HepG2 (cell line): ENCODE measurements at regions not wholly inside any gene's neighbourhood (a gene's known extent, or its start where the extent isn't known, plus 50 kb on each side); places are given as distances from the start of the nearest gene placed in this dataset.

ENCODE experiments used
- ATAC-seq: fragments of 200-7000 bp; cut with Tn5 transposase; 3 replicates; pipeline ENCODE4 v1.9.1; 2020; ENCODE audit warnings: mild to moderate bottlenecking, moderate library complexity
- BruUV-seq: library from RNA; stranded (reverse); fragments of 400-500 nt; replicated peaks from 2 replicates; lab custom pipeline; 2021; lab: Mats Ljungman, UMichigan
- CTCF ChIA-PET: fragments of 300-600 bp; formaldehyde crosslinking; extraction: SDS; loops from one replicate; lab custom pipeline; 2021; ENCODE audit warnings: low total read pairs, inconsistent platforms, low intra/inter-chr PET ratio; lab: Yijun Ruan, JAX
- POLR2A ChIA-PET: fragments of 350-600 bp; sonication (Branson Sonifier 250); formaldehyde crosslinking; loops from one replicate; lab custom pipeline; 2020; ENCODE audit warnings: antibody characterized with exemption, inconsistent platforms; lab: Yijun Ruan, JAX
- DNase-seq: peaks from one replicate; pipeline ENCODE4 v3.0.0-alpha.2; 2015; ENCODE audit warnings: low spot score
- FAIRE-seq: peaks from 3 replicates; lab custom pipeline; 2011; peaks lifted over from hg19 to GRCh38; lab: Jason Lieb, UNC
- H2AFZ ChIP-seq: one replicate; pipeline ENCODE4 v1.6.1; 2011; ENCODE audit warnings: low read length, inconsistent platforms
- H3K27ac ChIP-seq: fragments of 300-600 bp; 3 replicates; pipeline ENCODE4 v1.8.0; 2011; ENCODE audit warnings: mixed run types, mild to moderate bottlenecking, mixed read lengths, low read length, inconsistent platforms; ENCODE audit not compliant: insufficient read depth; ENCODE audit errors: extremely low read length
- H3K27me3 ChIP-seq, 2 experiments: fragments of 200-600 bp in 1 of 2; 2 replicates in 1 of 2; 3 replicates in 1 of 2; pipeline versions ENCODE4 v1.6.0 to v1.8.0; 2011; ENCODE audit warnings: low read length in 2 of 2, mild to moderate bottlenecking in 2 of 2, moderate library complexity in 2 of 2, inconsistent platforms in 1 of 2; ENCODE audit not compliant: insufficient read depth in 2 of 2, control insufficient read depth in 1 of 2
- H3K36me3 ChIP-seq, 2 experiments: fragments of 200-600 bp in 1 of 2; replicated peaks in 1 of 2; 2 replicates in 1 of 2; 3 replicates in 1 of 2; pipeline versions ENCODE4 v1.5.1 to v1.8.0; 2011; ENCODE audit warnings: low read length in 2 of 2, inconsistent platforms in 1 of 2; ENCODE audit not compliant: insufficient read depth in 2 of 2, control insufficient read depth in 1 of 2
- H3K4me1 ChIP-seq: 2 replicates; pipeline ENCODE4 v1.5.1; 2012; ENCODE audit warnings: low read length, inconsistent platforms; ENCODE audit not compliant: insufficient read depth
- H3K4me2 ChIP-seq: 2 replicates; pipeline ENCODE4 v1.6.0; 2011; ENCODE audit warnings: low read depth, low read length, inconsistent platforms
- H3K4me3 ChIP-seq, 3 experiments: fragments of 200-600 bp in 1 of 3; sonication (generic), shearing (Covaris generic) in 1 of 3; replicated peaks in 1 of 3; 2 replicates each; pipeline ENCODE4 v1.5.1; 2011 to 2016; ENCODE audit warnings: low read length in 3 of 3, inconsistent platforms in 2 of 3, low read depth in 2 of 3, mild to moderate bottlenecking in 2 of 3, control low read depth in 1 of 3, mixed read lengths in 1 of 3; ENCODE audit not compliant: insufficient read depth in 1 of 3
- H3K79me2 ChIP-seq: one replicate; pipeline ENCODE4 v1.6.1; 2011; ENCODE audit warnings: low read length, inconsistent platforms; ENCODE audit not compliant: insufficient read depth
- H3K9ac ChIP-seq: 2 replicates; pipeline ENCODE4 v1.6.0; 2011; ENCODE audit warnings: mild to moderate bottlenecking, low read depth, low read length, inconsistent platforms; ENCODE audit not compliant: insufficient read depth
- H3K9me3 ChIP-seq: 2 replicates; pipeline ENCODE4 v1.5.1; 2012; ENCODE audit warnings: mild to moderate bottlenecking, low read length
- H4K20me1 ChIP-seq: 2 replicates; pipeline ENCODE4 v1.6.0; 2011; ENCODE audit warnings: inconsistent platforms, mild to moderate bottlenecking, low read length, moderate library complexity; ENCODE audit not compliant: insufficient read depth
- GTF2F1 ChIP-seq: fragments of 150-350 bp; IDR thresholded peaks from 2 replicates; pipeline ENCODE4 v1.6.1; 2014; ENCODE audit warnings: low read length
- YY1 ChIP-seq: IDR thresholded peaks from 2 replicates; pipeline ENCODE4 v1.6.1; 2011; ENCODE audit warnings: low read length, low read depth, moderate library complexity, mild to moderate bottlenecking; ENCODE audit not compliant: insufficient read depth, insufficient replicate concordance
- ZNF501 ChIP-seq: sonication (generic); formaldehyde crosslinking; IDR thresholded peaks from 2 replicates; pipeline ENCODE4 v1.5.1; 2020; ENCODE audit warnings: mild to moderate bottlenecking, moderate library complexity, missing genetic modification reagents
- WGBS: methylation state at CpG from one replicate; pipeline ENCODE4 v1.1.6; 2017; ENCODE audit warnings: low lambda C conversion rate; 5-methylcytosine and 5-hydroxymethylcytosine counted together
- in situ Hi-C: cut with HindIII; loops from 2 replicates; pipeline ENCODE4 v1.10.0; 2017; ENCODE audit warnings: low pct_unique_long_range_greater_than_20kb; ENCODE audit not compliant: extremely low pct_ligation_motif_present
- intact Hi-C: fragments of 100-400 bp; cut with micrococcal nuclease; formaldehyde crosslinking; loops from one replicate; pipeline ENCODE4 v1.10.0; 2022; ENCODE audit not compliant: unreplicated experiment
- TF ChIP-seq, protein P1 (sequence below): sonication (generic); formaldehyde crosslinking; IDR thresholded peaks from 2 replicates; pipeline ENCODE4 v1.4.0; 2020; ENCODE audit warnings: missing genetic modification reagents
- TF ChIP-seq, protein P2 (sequence below): sonication (generic); formaldehyde crosslinking; IDR thresholded peaks from 2 replicates; pipeline ENCODE4 v1.5.0; 2020; ENCODE audit warnings: missing genetic modification reagents
- TF ChIP-seq, protein P3 (sequence below): sonication (generic); formaldehyde crosslinking; IDR thresholded peaks from 2 replicates; pipeline ENCODE4 v1.5.1; 2020; ENCODE audit warnings: mild to moderate bottlenecking, moderate library complexity, missing genetic modification reagents
- TF ChIP-seq, protein P4 (sequence below): sonication (generic); formaldehyde crosslinking; IDR thresholded peaks from 2 replicates; pipeline ENCODE4 v1.8.1; 2023; ENCODE audit warnings: mild to moderate bottlenecking, missing genetic modification reagents

DNA sequence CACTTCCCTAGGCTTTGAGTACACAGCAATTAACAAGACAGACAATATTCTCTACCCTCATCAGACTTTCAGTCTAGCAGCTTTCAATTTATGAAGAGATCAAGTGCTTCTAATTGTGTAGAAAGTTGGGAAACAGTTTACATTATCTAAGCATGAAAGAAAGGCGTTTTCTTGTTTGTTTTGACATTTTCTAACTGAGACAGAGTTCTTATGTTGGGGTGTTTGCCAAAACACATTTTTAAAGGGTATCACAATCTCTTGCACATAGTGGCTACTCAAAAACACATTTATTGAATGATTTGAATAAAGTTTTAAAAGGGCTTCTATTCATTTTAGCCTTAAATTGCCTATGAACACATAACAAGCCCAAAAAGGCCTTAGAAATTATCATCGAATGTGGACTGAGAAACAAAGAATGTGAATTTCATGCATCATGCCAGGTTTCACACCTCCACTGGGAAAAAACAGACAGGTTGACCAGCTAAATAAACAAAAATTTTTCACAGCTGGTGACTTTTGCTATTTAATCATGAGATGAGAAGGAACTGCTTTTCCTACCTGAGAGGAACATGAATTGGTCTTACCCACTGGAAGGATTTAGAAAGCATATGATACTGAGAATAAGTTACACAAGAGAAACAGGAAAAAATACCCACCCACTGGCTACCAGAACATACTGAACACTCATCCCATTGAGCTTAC lies 394.5 kb upstream of the PKN2 start:
- ChIA-PET POLR2A (no interaction called here), CTCF (no interaction called here)
- no peak overlapping the region for H3K9ac ChIP-seq
- H3K27me3 ChIP-seq = no peaks in the 10 kb centered on the region
- intact Hi-C loops = no loop called here
- no TSS peak for BruUV-seq
- 1% methylated on average over 2 of the region's 2 CpGs for WGBS
- H3K27ac ChIP-seq = no peak overlapping the region
- H3K9me3 ChIP-seq = no peaks in the 10 kb centered on the region
- no peaks in the 10 kb centered on the region for H4K20me1 ChIP-seq
- H3K4me2 ChIP-seq = no peak overlapping the region
- DNase-seq (no peak), ATAC-seq (no peak), FAIRE-seq (no peak)
- no peaks in the 10 kb centered on the region for H3K79me2 ChIP-seq
- in situ Hi-C loops = no loop called here
- no peak overlapping the region for H2AFZ ChIP-seq
- TF ChIP-seq, protein P1, sequence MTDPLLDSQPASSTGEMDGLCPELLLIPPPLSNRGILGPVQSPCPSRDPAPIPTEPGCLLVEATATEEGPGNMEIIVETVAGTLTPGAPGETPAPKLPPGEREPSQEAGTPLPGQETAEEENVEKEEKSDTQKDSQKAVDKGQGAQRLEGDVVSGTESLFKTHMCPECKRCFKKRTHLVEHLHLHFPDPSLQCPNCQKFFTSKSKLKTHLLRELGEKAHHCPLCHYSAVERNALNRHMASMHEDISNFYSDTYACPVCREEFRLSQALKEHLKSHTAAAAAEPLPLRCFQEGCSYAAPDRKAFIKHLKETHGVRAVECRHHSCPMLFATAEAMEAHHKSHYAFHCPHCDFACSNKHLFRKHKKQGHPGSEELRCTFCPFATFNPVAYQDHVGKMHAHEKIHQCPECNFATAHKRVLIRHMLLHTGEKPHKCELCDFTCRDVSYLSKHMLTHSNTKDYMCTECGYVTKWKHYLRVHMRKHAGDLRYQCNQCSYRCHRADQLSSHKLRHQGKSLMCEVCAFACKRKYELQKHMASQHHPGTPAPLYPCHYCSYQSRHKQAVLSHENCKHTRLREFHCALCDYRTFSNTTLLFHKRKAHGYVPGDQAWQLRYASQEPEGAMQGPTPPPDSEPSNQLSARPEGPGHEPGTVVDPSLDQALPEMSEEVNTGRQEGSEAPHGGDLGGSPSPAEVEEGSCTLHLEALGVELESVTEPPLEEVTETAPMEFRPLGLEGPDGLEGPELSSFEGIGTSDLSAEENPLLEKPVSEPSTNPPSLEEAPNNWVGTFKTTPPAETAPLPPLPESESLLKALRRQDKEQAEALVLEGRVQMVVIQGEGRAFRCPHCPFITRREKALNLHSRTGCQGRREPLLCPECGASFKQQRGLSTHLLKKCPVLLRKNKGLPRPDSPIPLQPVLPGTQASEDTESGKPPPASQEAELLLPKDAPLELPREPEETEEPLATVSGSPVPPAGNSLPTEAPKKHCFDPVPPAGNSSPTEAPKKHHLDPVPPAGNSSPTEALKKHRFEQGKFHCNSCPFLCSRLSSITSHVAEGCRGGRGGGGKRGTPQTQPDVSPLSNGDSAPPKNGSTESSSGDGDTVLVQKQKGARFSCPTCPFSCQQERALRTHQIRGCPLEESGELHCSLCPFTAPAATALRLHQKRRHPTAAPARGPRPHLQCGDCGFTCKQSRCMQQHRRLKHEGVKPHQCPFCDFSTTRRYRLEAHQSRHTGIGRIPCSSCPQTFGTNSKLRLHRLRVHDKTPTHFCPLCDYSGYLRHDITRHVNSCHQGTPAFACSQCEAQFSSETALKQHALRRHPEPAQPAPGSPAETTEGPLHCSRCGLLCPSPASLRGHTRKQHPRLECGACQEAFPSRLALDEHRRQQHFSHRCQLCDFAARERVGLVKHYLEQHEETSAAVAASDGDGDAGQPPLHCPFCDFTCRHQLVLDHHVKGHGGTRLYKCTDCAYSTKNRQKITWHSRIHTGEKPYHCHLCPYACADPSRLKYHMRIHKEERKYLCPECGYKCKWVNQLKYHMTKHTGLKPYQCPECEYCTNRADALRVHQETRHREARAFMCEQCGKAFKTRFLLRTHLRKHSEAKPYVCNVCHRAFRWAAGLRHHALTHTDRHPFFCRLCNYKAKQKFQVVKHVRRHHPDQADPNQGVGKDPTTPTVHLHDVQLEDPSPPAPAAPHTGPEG = no peak
- TF ChIP-seq ZNF501 (CRISPR knock-in tag) = no peak
- TF ChIP-seq, protein P2, sequence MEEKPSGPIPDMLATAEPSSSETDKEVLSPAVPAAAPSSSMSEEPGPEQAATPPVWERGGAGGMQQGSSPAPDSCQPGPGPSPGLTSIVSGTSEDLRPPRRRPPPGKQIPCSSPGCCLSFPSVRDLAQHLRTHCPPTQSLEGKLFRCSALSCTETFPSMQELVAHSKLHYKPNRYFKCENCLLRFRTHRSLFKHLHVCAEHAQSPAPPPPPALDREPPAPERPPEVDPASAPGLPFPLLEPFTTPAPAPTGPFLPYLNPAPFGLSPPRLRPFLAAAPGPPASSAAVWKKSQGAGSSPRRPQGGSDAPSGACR = no peak
- no peak for TF ChIP-seq GTF2F1
- TF ChIP-seq, protein P3, sequence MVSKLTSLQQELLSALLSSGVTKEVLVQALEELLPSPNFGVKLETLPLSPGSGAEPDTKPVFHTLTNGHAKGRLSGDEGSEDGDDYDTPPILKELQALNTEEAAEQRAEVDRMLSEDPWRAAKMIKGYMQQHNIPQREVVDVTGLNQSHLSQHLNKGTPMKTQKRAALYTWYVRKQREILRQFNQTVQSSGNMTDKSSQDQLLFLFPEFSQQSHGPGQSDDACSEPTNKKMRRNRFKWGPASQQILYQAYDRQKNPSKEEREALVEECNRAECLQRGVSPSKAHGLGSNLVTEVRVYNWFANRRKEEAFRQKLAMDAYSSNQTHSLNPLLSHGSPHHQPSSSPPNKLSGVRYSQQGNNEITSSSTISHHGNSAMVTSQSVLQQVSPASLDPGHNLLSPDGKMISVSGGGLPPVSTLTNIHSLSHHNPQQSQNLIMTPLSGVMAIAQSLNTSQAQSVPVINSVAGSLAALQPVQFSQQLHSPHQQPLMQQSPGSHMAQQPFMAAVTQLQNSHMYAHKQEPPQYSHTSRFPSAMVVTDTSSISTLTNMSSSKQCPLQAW = no peak
- TF ChIP-seq, protein P4, sequence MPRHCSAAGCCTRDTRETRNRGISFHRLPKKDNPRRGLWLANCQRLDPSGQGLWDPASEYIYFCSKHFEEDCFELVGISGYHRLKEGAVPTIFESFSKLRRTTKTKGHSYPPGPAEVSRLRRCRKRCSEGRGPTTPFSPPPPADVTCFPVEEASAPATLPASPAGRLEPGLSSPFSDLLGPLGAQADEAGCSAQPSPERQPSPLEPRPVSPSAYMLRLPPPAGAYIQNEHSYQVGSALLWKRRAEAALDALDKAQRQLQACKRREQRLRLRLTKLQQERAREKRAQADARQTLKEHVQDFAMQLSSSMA = no peak
- TF ChIP-seq YY1 = no peak
- no peaks in the 10 kb centered on the region for H3K36me3 ChIP-seq
- no peaks in the 10 kb centered on the region for H3K4me1 ChIP-seq
- no peak overlapping the region for H3K4me3 ChIP-seq
